Stomach (tissue), 8 donors: ENCODE measurements at regions not wholly inside any gene's neighbourhood (a gene's known extent, or its start where the extent isn't known, plus 50 kb on each side); places are given as distances from the start of the nearest gene placed in this dataset.

Source experiments
- DNase-seq, 2 donors: peaks; one replicate each; pipeline versions ENCODE4 v3.0.0 to v3.0.0-alpha.2; 2013 to 2019
- H3K27ac ChIP-seq, 5 donors: fragments of 200-600 bp in 4 of 5; sonication (generic) in 4 of 5; one replicate each; pipeline ENCODE4 v1.5.1; 2013 to 2019; ENCODE audit warnings: mild to moderate bottlenecking in 1 of 5, moderate library complexity in 1 of 5
- H3K27me3 ChIP-seq, 3 donors: fragments of 200-600 bp; sonication (generic); one replicate each; pipeline ENCODE4 v1.5.1; 2017 to 2019; ENCODE audit warnings: mixed run types in 1 of 3
- H3K36me3 ChIP-seq, 4 donors: fragments of 200-600 bp; sonication (generic); 1 replicate in 3 of 4; 2 replicates in 1 of 4; pipeline ENCODE4 v1.5.1; 2016 to 2019
- H3K4me1 ChIP-seq, 4 donors: fragments of 200-600 bp; sonication (generic); one replicate each; pipeline ENCODE4 v1.5.1; 2016 to 2019
- H3K4me3 ChIP-seq, 4 donors: fragments of 200-600 bp; sonication (generic) in 3 of 4; one replicate each; pipeline ENCODE4 v1.5.1; 2016 to 2019; ENCODE audit warnings: mild to moderate bottlenecking in 1 of 4
- H3K9me3 ChIP-seq, 4 donors: fragments of 200-600 bp; sonication (generic); one replicate each; pipeline ENCODE4 v1.5.1; 2016 to 2019
- EP300 ChIP-seq: sonication (generic); formaldehyde crosslinking; IDR thresholded peaks from one replicate; pipeline ENCODE4 v1.6.1; 2017; ENCODE audit warnings: antibody characterized with exemption
- POLR2A ChIP-seq, 4 donors: fragments of 450-650 bp; IDR thresholded peaks; one replicate each; pipeline ENCODE4 v1.6.1; 2016; ENCODE audit warnings: antibody characterized with exemption in 4 of 4, control low read depth in 2 of 4, mild to moderate bottlenecking in 1 of 4, moderate library complexity in 1 of 4
- POLR2AphosphoS5 ChIP-seq, 3 donors: sonication (generic); formaldehyde crosslinking; IDR thresholded peaks; one replicate each; pipeline ENCODE4 v1.6.1; 2016; ENCODE audit warnings: antibody characterized with exemption in 3 of 3
- WGBS, 5 donors: extraction: QIAGEN DNeasy Blood & Tissue Kit in 3 of 5; methylation state at CpG; one replicate each; pipeline versions ENCODE4 v1.1.5 to v1.1.7; 2013 to 2018; 5-methylcytosine and 5-hydroxymethylcytosine counted together
- intact Hi-C: fragments of 100-400 bp; cut with DNase I; formaldehyde crosslinking; loops from one replicate; pipeline ENCODE4 v1.15.1; 2023; ENCODE audit warnings: low total_unique reads
- TF ChIP-seq, protein P1 (sequence below), 7 experiments: fragments of 450-650 bp in 4 of 7; fragments of 200-600 bp in 3 of 7; sonication (generic) in 3 of 7; IDR thresholded peaks; one replicate each; pipeline ENCODE4 v1.5.1; 2016 to 2019; ENCODE audit warnings: antibody characterized with exemption in 7 of 7, control low read depth in 2 of 7, mild to moderate bottlenecking in 1 of 7
- donor health status: healthy with polysubstance abuse.
- donor health status: Bipolar disorder and iron deficiency.
- donor health status: healthy.

DNA sequence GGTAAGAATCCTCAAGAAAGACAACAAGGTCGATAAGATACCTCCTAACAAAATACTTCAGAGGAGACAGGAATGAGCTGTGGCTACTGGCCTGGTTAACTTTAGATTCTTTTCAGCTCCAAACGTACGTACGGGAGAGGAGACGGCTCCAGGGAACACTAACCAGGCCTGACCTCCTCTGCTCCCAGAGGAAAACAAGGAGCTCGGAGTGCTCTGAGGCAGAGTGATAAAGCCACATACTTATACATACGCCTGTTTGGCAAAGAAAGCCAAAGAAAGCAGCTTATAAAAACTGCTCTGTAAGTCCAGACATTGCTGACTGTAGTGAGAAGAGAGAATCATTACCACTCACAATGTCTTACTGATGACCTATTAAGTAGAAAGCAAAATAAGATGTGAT is 263.9 kb downstream of the MZT1 start:
- no peaks in the 10 kb centered on the region for H3K9me3 ChIP-seq
- peaks cover 0 to 1% (median 0%) of the 10 kb centered on the region in 4 donors for H3K4me1 ChIP-seq
- no peaks in the 10 kb centered on the region for H3K36me3 ChIP-seq
- no peak overlapping the region for H3K4me3 ChIP-seq
- peak overlapping the region in 2 of 5 donors; percentile 43 to 49 for H3K27ac ChIP-seq
- peak in 1 of 2 donors; percentile 60 for DNase-seq
- intact Hi-C loops: no loop called here
- WGBS, 5 donors: 21 to 41% (median 29%) methylated on average over 7 of the region's 7 CpGs
- H3K27me3 ChIP-seq: no peaks in the 10 kb centered on the region
- TF ChIP-seq POLR2A (IDR thresholded peaks at IDR 0.05) (no peak), EP300 (no peak), POLR2AphosphoS5 (IDR thresholded peaks at IDR 0.05) (no peak)
- TF ChIP-seq, protein P1, sequence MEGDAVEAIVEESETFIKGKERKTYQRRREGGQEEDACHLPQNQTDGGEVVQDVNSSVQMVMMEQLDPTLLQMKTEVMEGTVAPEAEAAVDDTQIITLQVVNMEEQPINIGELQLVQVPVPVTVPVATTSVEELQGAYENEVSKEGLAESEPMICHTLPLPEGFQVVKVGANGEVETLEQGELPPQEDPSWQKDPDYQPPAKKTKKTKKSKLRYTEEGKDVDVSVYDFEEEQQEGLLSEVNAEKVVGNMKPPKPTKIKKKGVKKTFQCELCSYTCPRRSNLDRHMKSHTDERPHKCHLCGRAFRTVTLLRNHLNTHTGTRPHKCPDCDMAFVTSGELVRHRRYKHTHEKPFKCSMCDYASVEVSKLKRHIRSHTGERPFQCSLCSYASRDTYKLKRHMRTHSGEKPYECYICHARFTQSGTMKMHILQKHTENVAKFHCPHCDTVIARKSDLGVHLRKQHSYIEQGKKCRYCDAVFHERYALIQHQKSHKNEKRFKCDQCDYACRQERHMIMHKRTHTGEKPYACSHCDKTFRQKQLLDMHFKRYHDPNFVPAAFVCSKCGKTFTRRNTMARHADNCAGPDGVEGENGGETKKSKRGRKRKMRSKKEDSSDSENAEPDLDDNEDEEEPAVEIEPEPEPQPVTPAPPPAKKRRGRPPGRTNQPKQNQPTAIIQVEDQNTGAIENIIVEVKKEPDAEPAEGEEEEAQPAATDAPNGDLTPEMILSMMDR (IDR thresholded peaks at IDR 0.05): no peak

DNA sequence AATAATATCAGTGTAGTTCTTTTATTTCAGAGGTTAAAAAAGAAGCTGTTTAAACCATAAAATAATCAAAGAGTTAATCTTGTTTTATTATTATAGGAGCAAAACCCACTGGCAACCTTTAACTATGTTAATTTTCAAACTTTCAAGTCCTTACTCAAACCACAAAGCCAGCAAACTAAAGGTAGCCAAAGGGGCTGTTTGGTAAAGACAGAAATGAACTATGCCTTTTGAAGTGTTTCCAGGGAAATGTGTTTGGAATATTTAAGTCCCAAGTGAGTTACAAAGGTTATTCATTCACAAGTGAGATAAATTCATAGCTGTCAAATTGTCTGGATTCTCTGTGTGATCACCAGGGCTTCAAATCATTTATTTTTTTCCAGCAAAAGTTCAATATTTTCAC is 264.7 kb downstream of the MZT1 start:
- H3K4me1 ChIP-seq: peaks cover 0 to 5% (median 0%) of the 10 kb centered on the region in 4 donors
- H3K9me3 ChIP-seq: no peaks in the 10 kb centered on the region
- H3K27ac ChIP-seq: peak overlapping the region in 1 of 5 donors; percentile 49
- DNase-seq: no peak
- intact Hi-C loops: no loop called here
- TF ChIP-seq, protein P1 (IDR thresholded peaks at IDR 0.05): no peak
- TF ChIP-seq POLR2AphosphoS5 (IDR thresholded peaks at IDR 0.05) (no peak), EP300 (no peak), POLR2A (IDR thresholded peaks at IDR 0.05) (no peak)
- H3K4me3 ChIP-seq: no peak overlapping the region
- H3K27me3 ChIP-seq: no peaks in the 10 kb centered on the region
- no peaks in the 10 kb centered on the region for H3K36me3 ChIP-seq

DNA sequence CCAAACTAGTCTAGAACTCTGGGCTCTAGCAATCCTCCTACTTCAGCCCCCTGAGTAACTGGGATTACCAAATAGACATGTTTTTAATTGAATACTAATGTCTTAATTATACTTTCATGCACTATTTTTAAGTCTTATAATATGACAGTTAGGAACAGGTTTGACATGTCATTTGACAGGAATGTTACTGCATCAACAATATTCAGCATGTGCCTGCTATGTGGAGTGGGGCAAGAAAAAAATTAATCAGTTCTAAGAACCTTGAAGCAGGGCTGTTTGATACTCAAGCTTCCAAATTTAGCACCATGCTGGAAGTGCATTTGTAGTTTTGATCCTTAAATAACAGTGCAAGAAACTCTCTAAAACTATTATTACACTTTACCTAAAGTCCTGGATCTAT is 265.3 kb downstream of the MZT1 start:
- intact Hi-C loops: no loop called here
- Histone ChIP-seq H3K4me3 (no peak overlapping the region), H3K4me1 (peaks cover 0 to 5% (median 0%) of the 10 kb centered on the region in 4 donors), H3K27ac (no peak overlapping the region), H3K27me3 (no peaks in the 10 kb centered on the region), H3K36me3 (no peaks in the 10 kb centered on the region), H3K9me3 (no peaks in the 10 kb centered on the region)
- no peak for DNase-seq
- TF ChIP-seq POLR2AphosphoS5 (IDR thresholded peaks at IDR 0.05): no peak

DNA sequence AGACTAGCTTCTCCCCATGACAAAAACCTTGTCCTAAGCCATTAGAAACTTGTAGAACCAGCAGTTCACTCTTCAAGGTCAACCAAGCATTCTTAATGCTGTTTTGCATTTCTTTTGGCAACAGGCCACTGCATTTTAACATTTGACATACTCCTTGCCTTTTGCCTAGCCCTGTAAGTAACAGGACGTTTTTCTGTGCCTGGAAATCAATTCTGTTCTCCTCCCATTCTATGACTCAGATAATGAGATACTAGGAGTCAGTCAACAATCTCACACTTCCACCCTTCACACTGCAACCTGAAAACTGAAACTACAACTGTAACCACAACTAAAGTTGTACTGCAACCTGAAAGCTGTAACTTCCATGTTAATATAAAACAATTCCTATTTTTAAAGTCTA is 268.7 kb downstream of the MZT1 start:
- Histone ChIP-seq H3K27ac (no peak overlapping the region), H3K27me3 (no peaks in the 10 kb centered on the region), H3K4me3 (no peak overlapping the region), H3K36me3 (no peaks in the 10 kb centered on the region), H3K9me3 (peaks cover 0 to 5% (median 0%) of the 10 kb centered on the region in 4 donors), H3K4me1 (peaks cover 0 to 5% (median 0%) of the 10 kb centered on the region in 4 donors)
- intact Hi-C loops: no loop called here
- DNase-seq: peak in 1 of 2 donors; percentile 30
- 5 to 13% (median 9%) methylated on average over 1 of the region's 1 CpG for WGBS, 5 donors
- TF ChIP-seq POLR2AphosphoS5 (IDR thresholded peaks at IDR 0.05): no peak
- TF ChIP-seq EP300: no peak
- TF ChIP-seq POLR2A (IDR thresholded peaks at IDR 0.05): no peak
- TF ChIP-seq, protein P1 (IDR thresholded peaks at IDR 0.05): no peak

DNA sequence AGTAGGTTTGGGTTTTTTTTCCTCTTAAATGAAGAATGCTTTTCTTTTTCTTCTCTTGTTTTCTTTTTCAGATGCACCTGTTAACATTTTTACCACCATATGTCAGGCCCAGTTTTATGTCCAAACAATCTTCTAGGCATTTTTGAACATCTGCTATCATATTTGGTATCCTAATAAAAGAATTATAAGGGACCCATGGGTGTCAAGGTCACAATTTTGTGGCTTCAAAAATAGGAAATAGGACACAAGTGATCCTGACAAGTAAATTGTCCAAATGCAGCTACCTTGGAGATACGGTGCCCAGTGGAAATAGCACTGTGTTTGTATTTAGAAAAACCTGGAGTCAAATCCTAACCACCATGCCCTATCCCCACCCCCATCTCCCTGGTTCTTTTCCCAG is 270.3 kb downstream of the MZT1 start:
- H3K27me3 ChIP-seq: no peaks in the 10 kb centered on the region
- 69 to 86% (median 83%) methylated on average over 1 of the region's 1 CpG for WGBS, 5 donors
- intact Hi-C loops: no loop called here
- peaks cover 0 to 5% (median 0%) of the 10 kb centered on the region in 4 donors for H3K4me1 ChIP-seq
- H3K36me3 ChIP-seq: no peaks in the 10 kb centered on the region
- H3K4me3 ChIP-seq: no peak overlapping the region
- TF ChIP-seq, protein P1 (IDR thresholded peaks at IDR 0.05): no peak
- TF ChIP-seq POLR2A (IDR thresholded peaks at IDR 0.05): no peak
- TF ChIP-seq POLR2AphosphoS5 (IDR thresholded peaks at IDR 0.05): no peak
- no peak for TF ChIP-seq EP300
- peaks cover 0 to 5% (median 0%) of the 10 kb centered on the region in 4 donors for H3K9me3 ChIP-seq
- H3K27ac ChIP-seq: no peak overlapping the region
- DNase-seq: no peak
